Activated CD4-positive, alpha-beta T cell treated with anti-CD3 and anti-CD28 coated beads, Interleukin-2, amount 10 ng/mL, durations not matched to agents 24 days and 14 days (primary cell): ENCODE measurements at regions not wholly inside any gene's neighbourhood (a gene's known extent, or its start where the extent isn't known, plus 50 kb on each side); places are given as distances from the start of the nearest gene placed in this dataset.

ENCODE experiments used
- DNase-seq: peaks from one replicate; pipeline ENCODE4 v3.0.0; 2022
- H3K27ac Mint-ChIP-seq: one replicate; pipeline ENCODE4 v1.8.0; 2022; ENCODE audit warnings: mild to moderate bottlenecking, mixed read lengths
- H3K27me3 Mint-ChIP-seq: one replicate; pipeline ENCODE4 v1.8.0; 2022; ENCODE audit warnings: mixed read lengths
- H3K36me3 Mint-ChIP-seq: one replicate; pipeline ENCODE4 v1.8.0; 2022; ENCODE audit warnings: low read depth, mild to moderate bottlenecking, mixed read lengths
- H3K4me1 Mint-ChIP-seq: one replicate; pipeline ENCODE4 v1.8.0; 2021; ENCODE audit warnings: mixed read lengths
- H3K4me3 Mint-ChIP-seq: one replicate; pipeline ENCODE4 v1.8.0; 2022; ENCODE audit warnings: mild to moderate bottlenecking, moderate library complexity, mixed read lengths
- H3K9me3 Mint-ChIP-seq: one replicate; pipeline ENCODE4 v1.8.0; 2021; ENCODE audit warnings: mixed read lengths
- intact Hi-C: fragments of 100-400 bp; cut with micrococcal nuclease; formaldehyde crosslinking; loops from one replicate; pipeline ENCODE4 v1.15.1; 2023

- DNase-seq = no peak
- Mint-ChIP-seq H3K9me3 (no peaks in the 10 kb centered on the region), H3K27me3 (peaks cover 2% of the 10 kb centered on the region), H3K36me3 (no peaks in the 10 kb centered on the region), H3K4me3 (no peak overlapping the region), H3K4me1 (no peaks in the 10 kb centered on the region), H3K27ac (no peak overlapping the region)
- intact Hi-C loops = loop anchor here (5.0 to 10.0 kb wide), 2 partner anchors 312 to 695 kb away; no protein-coding TSS in a partner anchor
These were observed 52.9 kb upstream of the CAPN13 start for GRCh38 chr2:30860003-30860725.
